BLaER1 treated with 17β-estradiol and CSF1 and Interleukin-3, amounts not matched to agents 10 nM and 100 nM (cell line): ENCODE measurements at regions not wholly inside any gene's neighbourhood (a gene's known extent, or its start where the extent isn't known, plus 50 kb on each side); places are given as distances from the start of the nearest gene placed in this dataset.

Experiments used
- H3K27ac ChIP-seq, 11 experiments: shearing (Covaris generic); formaldehyde crosslinking; 2 replicates each; pipeline ENCODE4 v1.8.1; 2022
- H3K27me3 ChIP-seq, 11 experiments: shearing (Covaris generic); formaldehyde crosslinking; 2 replicates each; pipeline ENCODE4 v1.8.1; 2022
- H3K36me3 ChIP-seq, 11 experiments: shearing (Covaris generic); formaldehyde crosslinking; 2 replicates each; pipeline ENCODE4 v1.8.1; 2022
- H3K4me1 ChIP-seq, 10 experiments: shearing (Covaris generic); formaldehyde crosslinking; 2 replicates each; pipeline ENCODE4 v1.8.1; 2022
- H3K4me2 ChIP-seq, 11 experiments: shearing (Covaris generic); formaldehyde crosslinking; 2 replicates each; pipeline ENCODE4 v1.8.1; 2022
- H3K4me3 ChIP-seq, 10 experiments: shearing (Covaris generic); formaldehyde crosslinking; 2 replicates each; pipeline ENCODE4 v1.8.1; 2022
- H3K9ac ChIP-seq, 11 experiments: shearing (Covaris generic); formaldehyde crosslinking; 2 replicates each; pipeline ENCODE4 v1.8.1; 2022
- H3K9me3 ChIP-seq, 11 experiments: shearing (Covaris generic); formaldehyde crosslinking; replicated peaks in 1 of 11; 2 replicates each; pipeline ENCODE4 v1.8.1; 2022
- H4K20me1 ChIP-seq, 11 experiments: shearing (Covaris generic); formaldehyde crosslinking; 2 replicates each; pipeline ENCODE4 v1.8.1; 2022
- Cebpa-rat ChIP-seq, 11 experiments: shearing (Covaris generic); IDR thresholded peaks; 2 replicates each; pipeline ENCODE4 v1.8.1; 2022

DNA sequence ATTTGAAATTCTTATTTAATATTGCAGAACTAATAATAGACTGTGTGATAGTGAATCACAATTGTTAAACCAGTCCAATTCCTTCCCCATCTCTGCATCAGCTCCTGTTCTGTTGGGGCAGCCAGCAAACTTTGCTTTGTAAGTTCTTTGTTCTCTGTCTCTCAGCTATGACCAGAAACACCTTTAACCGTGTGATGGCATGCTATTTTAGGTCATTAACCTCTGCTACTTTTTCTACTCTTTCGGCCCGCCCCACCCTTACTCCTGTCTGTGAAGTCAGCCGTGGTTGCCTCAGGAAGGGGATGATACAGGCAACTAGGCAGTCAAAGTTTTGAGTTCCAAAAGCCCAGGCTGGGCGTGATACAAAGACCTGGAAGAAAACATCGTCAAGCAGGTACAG, 51.3 kb upstream of the EGFL6 start:
- H3K36me3 ChIP-seq: no peaks in the 10 kb centered on the region
- TF ChIP-seq Cebpa-rat (IDR thresholded peaks at IDR 0.05): no peak
- peaks cover 0 to 11% (median 0%) of the 10 kb centered on the region in 10 experiments; a peak in 5 of 20 replicates for H3K4me1 ChIP-seq
- no peak overlapping the region for H3K9ac ChIP-seq
- H3K4me2 ChIP-seq: no peak overlapping the region
- H3K27me3 ChIP-seq: peaks cover 98 to 100% (median 100%) of the 10 kb centered on the region in 11 experiments
- H4K20me1 ChIP-seq: no peaks in the 10 kb centered on the region; a peak in 1 of 22 replicates
- peaks cover 0 to 22% (median 7%) of the 10 kb centered on the region in 11 experiments; a peak in 10 of 22 replicates for H3K9me3 ChIP-seq
- no peak overlapping the region for H3K4me3 ChIP-seq
- H3K27ac ChIP-seq: no peak overlapping the region

GRCh38 chrX:13515211-13515930, 54.0 kb upstream of the EGFL6 start:
- Histone ChIP-seq H3K9me3 (peaks cover 0 to 22% (median 7%) of the 10 kb centered on the region in 11 experiments; a peak in 10 of 22 replicates), H3K4me3 (no peak overlapping the region), H3K36me3 (no peaks in the 10 kb centered on the region), H4K20me1 (no peaks in the 10 kb centered on the region; a peak in 1 of 22 replicates), H3K27ac (no peak overlapping the region), H3K4me1 (peaks cover 0 to 11% (median 0%) of the 10 kb centered on the region in 10 experiments; a peak in 5 of 20 replicates), H3K4me2 (peak overlapping the region in 4 of 11 experiments; percentile 5 to 29 (median 10); a peak in 4 of 22 replicates), H3K27me3 (peaks cover 93 to 100% (median 97%) of the 10 kb centered on the region in 11 experiments), H3K9ac (no peak overlapping the region)
- no peak for TF ChIP-seq Cebpa-rat (IDR thresholded peaks at IDR 0.05)

- Histone ChIP-seq H4K20me1 (peaks cover 0 to 8% (median 0%) of the 10 kb centered on the region in 11 experiments; a peak in 3 of 22 replicates), H3K9ac (no peak overlapping the region), H3K27ac (no peak overlapping the region), H3K4me1 (peaks cover 0 to 11% (median 0%) of the 10 kb centered on the region in 10 experiments; a peak in 5 of 20 replicates), H3K27me3 (peaks cover 87 to 98% (median 95%) of the 10 kb centered on the region in 11 experiments), H3K4me3 (no peak overlapping the region), H3K4me2 (no peak overlapping the region), H3K36me3 (no peaks in the 10 kb centered on the region), H3K9me3 (peaks cover 0 to 5% (median 0%) of the 10 kb centered on the region in 11 experiments; a peak in 1 of 22 replicates)
- no peak for TF ChIP-seq Cebpa-rat (IDR thresholded peaks at IDR 0.05)
Observed at GRCh38 chrX:13511944-13512330, 57.5 kb upstream of the EGFL6 start.

GRCh38 chrX:13511241-13511943, 58.0 kb upstream of the EGFL6 start:
- Histone ChIP-seq H3K36me3 (no peaks in the 10 kb centered on the region), H3K27me3 (peaks cover 83 to 94% (median 90%) of the 10 kb centered on the region in 11 experiments), H3K9me3 (0 out of 22 replicates have a peak, but pooled peaks cover 0 to under 1% (median 0%) of the 10 kb centered on the region in 11 experiments), H3K4me3 (no peak overlapping the region), H3K27ac (no peak overlapping the region), H4K20me1 (peaks cover 0 to 8% (median 0%) of the 10 kb centered on the region in 11 experiments; a peak in 3 of 22 replicates), H3K4me1 (peaks cover 0 to 11% (median under 1%) of the 10 kb centered on the region in 10 experiments; a peak in 6 of 20 replicates), H3K4me2 (no peak overlapping the region), H3K9ac (no peak overlapping the region)
- TF ChIP-seq Cebpa-rat (IDR thresholded peaks at IDR 0.05): no peak

DNA sequence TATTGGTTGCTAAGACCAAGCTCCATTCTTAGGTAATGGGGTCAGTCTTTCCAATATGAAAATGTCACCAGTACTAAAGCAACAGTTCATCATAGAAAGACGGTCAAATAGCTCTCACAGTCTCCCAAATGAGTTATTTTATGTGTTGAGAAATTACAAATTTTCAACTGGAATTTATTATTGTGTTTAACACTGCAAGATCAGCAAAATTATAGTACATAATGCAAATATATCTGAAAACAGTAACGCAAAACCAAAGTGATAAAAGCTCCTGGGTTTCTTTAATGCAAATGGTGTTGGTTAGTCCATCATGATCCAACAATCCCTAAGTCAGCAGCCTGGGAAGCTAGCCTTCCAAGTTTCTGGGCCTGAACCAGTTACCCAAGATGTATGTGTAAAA, 61.5 kb upstream of the EGFL6 start:
- Histone ChIP-seq H3K9me3 (no peaks in the 10 kb centered on the region; a peak in 1 of 22 replicates), H3K27me3 (peaks cover 85 to 96% (median 93%) of the 10 kb centered on the region in 11 experiments), H3K9ac (no peak overlapping the region), H3K36me3 (no peaks in the 10 kb centered on the region), H3K4me3 (no peak overlapping the region), H3K4me1 (peaks cover 0 to 12% (median 0%) of the 10 kb centered on the region in 10 experiments; a peak in 2 of 20 replicates), H3K4me2 (no peak overlapping the region), H3K27ac (no peak overlapping the region), H4K20me1 (peaks cover 0 to 13% (median 0%) of the 10 kb centered on the region in 11 experiments; a peak in 3 of 22 replicates)
- TF ChIP-seq Cebpa-rat (IDR thresholded peaks at IDR 0.05): no peak

DNA sequence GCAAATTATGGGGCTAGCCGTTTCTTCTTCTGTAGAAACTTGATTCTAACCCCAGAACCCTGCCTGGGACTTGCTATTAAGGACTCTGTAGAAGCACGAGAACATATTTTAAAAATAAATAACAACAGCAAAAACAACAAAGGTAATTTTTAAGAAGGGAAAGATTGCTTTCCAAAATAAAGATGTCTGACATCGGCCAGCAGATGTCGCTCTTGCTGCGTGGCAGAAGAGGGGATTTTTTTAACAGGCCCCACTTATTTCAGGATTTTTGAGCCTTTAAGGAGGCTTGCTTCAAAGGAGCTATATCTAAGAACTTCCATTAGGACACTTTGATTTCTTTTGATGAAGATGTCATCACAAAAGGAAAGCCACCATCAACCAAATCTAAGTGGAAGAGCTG, 62.8 kb upstream of the EGFL6 start:
- peaks cover 0 to 13% (median 0%) of the 10 kb centered on the region in 11 experiments; a peak in 3 of 22 replicates for H4K20me1 ChIP-seq
- H3K9ac ChIP-seq: no peak overlapping the region
- H3K4me2 ChIP-seq: peak overlapping the region in 2 of 11 experiments; percentile 10 to 11; a peak in 1 of 22 replicates
- no peak overlapping the region for H3K4me3 ChIP-seq
- no peak overlapping the region for H3K27ac ChIP-seq
- H3K27me3 ChIP-seq: peaks cover 88 to 96% (median 93%) of the 10 kb centered on the region in 11 experiments
- H3K36me3 ChIP-seq: no peaks in the 10 kb centered on the region
- no peak for TF ChIP-seq Cebpa-rat (IDR thresholded peaks at IDR 0.05)
- H3K9me3 ChIP-seq: no peaks in the 10 kb centered on the region; a peak in 1 of 22 replicates
- H3K4me1 ChIP-seq: peaks cover 0 to 12% (median 0%) of the 10 kb centered on the region in 10 experiments; a peak in 2 of 20 replicates

GRCh38 chrX:13502590-13502989, 66.8 kb upstream of the EGFL6 start:
- peaks cover 0 to 5% (median 0%) of the 10 kb centered on the region in 11 experiments; a peak in 2 of 22 replicates for H4K20me1 ChIP-seq
- no peak for TF ChIP-seq Cebpa-rat (IDR thresholded peaks at IDR 0.05)
- H3K9ac ChIP-seq: no peak overlapping the region
- no peak overlapping the region for H3K4me2 ChIP-seq
- peaks cover 0 to 12% (median 0%) of the 10 kb centered on the region in 10 experiments; a peak in 2 of 20 replicates for H3K4me1 ChIP-seq
- no peak overlapping the region for H3K27ac ChIP-seq
- no peaks in the 10 kb centered on the region; a peak in 1 of 22 replicates for H3K9me3 ChIP-seq
- H3K36me3 ChIP-seq: no peaks in the 10 kb centered on the region
- no peak overlapping the region for H3K4me3 ChIP-seq
- H3K27me3 ChIP-seq: peaks cover 90 to 97% (median 93%) of the 10 kb centered on the region in 11 experiments

DNA sequence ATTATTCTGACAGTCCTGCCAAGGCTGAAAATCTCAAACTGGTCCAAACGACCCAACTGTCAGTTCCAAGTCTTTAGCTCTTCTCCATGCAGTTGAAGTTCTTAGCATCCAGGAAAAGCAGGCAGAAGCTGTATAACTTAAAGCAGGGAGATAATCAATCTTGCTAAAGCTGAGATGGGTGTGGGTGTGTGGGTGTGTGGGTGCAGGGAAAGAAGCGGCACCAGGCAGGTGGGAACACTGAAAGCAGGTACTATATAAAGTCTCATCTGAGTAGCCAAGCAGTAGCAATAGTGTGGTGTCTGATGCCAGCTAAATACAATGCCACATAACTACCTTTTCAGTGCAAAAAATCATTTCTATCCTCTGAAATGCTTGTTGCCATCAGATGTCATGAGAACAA, 69.7 kb upstream of the EGFL6 start:
- TF ChIP-seq Cebpa-rat (IDR thresholded peaks at IDR 0.05): no peak
- peaks cover 0 to 4% (median 0%) of the 10 kb centered on the region in 10 experiments; a peak in 4 of 20 replicates for H3K4me1 ChIP-seq
- no peak overlapping the region for H3K27ac ChIP-seq
- no peak overlapping the region for H3K9ac ChIP-seq
- H4K20me1 ChIP-seq: no peaks in the 10 kb centered on the region
- H3K4me2 ChIP-seq: no peak overlapping the region
- H3K36me3 ChIP-seq: no peaks in the 10 kb centered on the region
- no peak overlapping the region for H3K4me3 ChIP-seq
- peaks cover 95 to 100% (median 99%) of the 10 kb centered on the region in 11 experiments for H3K27me3 ChIP-seq
- no peaks in the 10 kb centered on the region; a peak in 1 of 22 replicates for H3K9me3 ChIP-seq

DNA sequence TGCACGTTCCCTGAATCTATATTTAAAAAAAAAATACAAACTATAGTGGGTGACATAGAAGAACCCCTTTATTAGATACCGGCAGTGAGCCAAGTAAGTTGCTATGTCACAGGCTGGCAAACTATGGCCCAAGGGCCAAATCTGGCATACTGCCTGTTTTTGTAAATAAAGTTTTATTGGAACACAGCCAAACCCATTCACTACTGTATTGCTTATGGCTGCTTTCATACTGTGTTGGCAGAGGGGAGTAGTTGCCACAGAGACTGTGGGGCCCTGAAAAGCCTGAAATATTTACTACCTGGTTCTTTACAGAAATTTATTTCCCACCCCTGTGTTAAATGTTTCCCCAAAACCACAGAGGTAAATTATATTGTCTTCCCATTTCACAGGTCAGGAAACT, 71.2 kb upstream of the EGFL6 start:
- 0 out of 22 replicates have a peak, but pooled peaks cover 0 to 4% (median 0%) of the 10 kb centered on the region in 11 experiments for H3K9me3 ChIP-seq
- no peaks in the 10 kb centered on the region for H3K36me3 ChIP-seq
- no peak overlapping the region for H3K4me2 ChIP-seq
- TF ChIP-seq Cebpa-rat (IDR thresholded peaks at IDR 0.05): no peak
- H4K20me1 ChIP-seq: no peaks in the 10 kb centered on the region
- H3K4me3 ChIP-seq: no peak overlapping the region
- H3K27me3 ChIP-seq: peaks cover 95 to 100% (median 99%) of the 10 kb centered on the region in 11 experiments
- no peak overlapping the region for H3K9ac ChIP-seq
- peaks cover 0 to 13% (median 2%) of the 10 kb centered on the region in 10 experiments; a peak in 5 of 20 replicates for H3K4me1 ChIP-seq
- H3K27ac ChIP-seq: no peak overlapping the region
